ENCODE measurements at regions not wholly inside any gene's neighbourhood (a gene's known extent, or its start where the extent isn't known, plus 50 kb on each side); places are given as distances from the start of the nearest gene placed in this dataset.

DNA sequence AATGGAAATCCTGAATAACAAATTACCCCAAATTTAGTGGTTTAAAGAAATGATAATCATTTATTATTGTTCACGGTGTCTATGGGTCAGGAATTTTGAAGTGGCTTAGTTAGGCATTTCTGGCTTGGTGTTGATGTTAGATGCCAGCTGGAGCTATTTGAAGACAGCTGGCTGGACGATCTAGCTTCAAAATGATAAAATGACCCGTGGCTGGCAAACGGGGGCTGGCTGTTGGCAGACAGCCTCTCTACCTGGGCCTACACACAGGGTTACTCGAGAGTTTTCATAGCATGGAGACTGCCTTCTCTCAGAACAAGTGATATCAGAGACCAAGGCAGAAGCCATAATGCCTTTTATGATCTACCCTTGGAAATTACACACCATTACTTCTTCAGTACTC lies 285.2 kb downstream of the METTL15 start:
- Mint-ChIP-seq H3K36me3 (ENCODE audit: low read depth) (no peaks in the 10 kb centered on the region), H3K4me1 (no peaks in the 10 kb centered on the region), H3K27ac (no peak overlapping the region), H3K9me3 (peaks cover 2% of the 10 kb centered on the region), H3K27me3 (no peaks in the 10 kb centered on the region), H3K4me3 (no peak overlapping the region)
- ATAC-seq (ENCODE audit: low read depth) (no peak), DNase-seq (no peak)
- CTCF ChIA-PET, result no interaction called here
- POLR2A ChIA-PET, result no interaction called here
- intact Hi-C loops (cut with micrococcal nuclease), result no loop called here
- TF ChIP-seq, protein P1, sequence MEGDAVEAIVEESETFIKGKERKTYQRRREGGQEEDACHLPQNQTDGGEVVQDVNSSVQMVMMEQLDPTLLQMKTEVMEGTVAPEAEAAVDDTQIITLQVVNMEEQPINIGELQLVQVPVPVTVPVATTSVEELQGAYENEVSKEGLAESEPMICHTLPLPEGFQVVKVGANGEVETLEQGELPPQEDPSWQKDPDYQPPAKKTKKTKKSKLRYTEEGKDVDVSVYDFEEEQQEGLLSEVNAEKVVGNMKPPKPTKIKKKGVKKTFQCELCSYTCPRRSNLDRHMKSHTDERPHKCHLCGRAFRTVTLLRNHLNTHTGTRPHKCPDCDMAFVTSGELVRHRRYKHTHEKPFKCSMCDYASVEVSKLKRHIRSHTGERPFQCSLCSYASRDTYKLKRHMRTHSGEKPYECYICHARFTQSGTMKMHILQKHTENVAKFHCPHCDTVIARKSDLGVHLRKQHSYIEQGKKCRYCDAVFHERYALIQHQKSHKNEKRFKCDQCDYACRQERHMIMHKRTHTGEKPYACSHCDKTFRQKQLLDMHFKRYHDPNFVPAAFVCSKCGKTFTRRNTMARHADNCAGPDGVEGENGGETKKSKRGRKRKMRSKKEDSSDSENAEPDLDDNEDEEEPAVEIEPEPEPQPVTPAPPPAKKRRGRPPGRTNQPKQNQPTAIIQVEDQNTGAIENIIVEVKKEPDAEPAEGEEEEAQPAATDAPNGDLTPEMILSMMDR (IDR thresholded peaks at IDR 0.05), result no peak

DNA sequence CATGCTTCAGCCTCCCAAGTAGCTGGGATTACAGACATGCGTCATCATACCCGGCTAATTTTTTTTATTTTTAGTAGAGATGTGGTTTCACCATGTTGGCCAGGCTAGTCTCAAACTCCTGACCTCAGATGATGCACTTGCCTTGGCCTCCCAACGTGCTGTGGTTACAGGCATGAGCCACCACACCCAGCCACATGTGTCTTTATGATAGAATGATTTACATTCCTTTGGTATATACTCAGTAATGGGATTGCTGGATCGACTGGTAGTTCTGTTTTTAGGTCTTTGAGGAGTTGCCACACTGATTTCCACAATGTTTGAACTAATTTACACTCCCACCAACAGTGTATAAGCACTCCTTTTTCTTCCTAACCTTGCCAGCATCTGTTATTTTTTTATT lies 276.2 kb downstream of the METTL15 start:
- H3K9me3 Mint-ChIP-seq, result peaks cover 14% of the 10 kb centered on the region
- no peaks in the 10 kb centered on the region for H3K36me3 Mint-ChIP-seq (ENCODE audit: low read depth)
- no peak overlapping the region for H3K4me3 Mint-ChIP-seq
- ChIA-PET POLR2A (no interaction called here), CTCF (no interaction called here)
- TF ChIP-seq, protein P1 (IDR thresholded peaks at IDR 0.05), result no peak
- no peak for ATAC-seq (ENCODE audit: low read depth)
- intact Hi-C loops (cut with micrococcal nuclease), result no loop called here
- H3K27me3 Mint-ChIP-seq, result no peaks in the 10 kb centered on the region
- H3K4me1 Mint-ChIP-seq, result no peaks in the 10 kb centered on the region
- H3K27ac Mint-ChIP-seq, result no peak overlapping the region
- DNase-seq, result no peak

DNA sequence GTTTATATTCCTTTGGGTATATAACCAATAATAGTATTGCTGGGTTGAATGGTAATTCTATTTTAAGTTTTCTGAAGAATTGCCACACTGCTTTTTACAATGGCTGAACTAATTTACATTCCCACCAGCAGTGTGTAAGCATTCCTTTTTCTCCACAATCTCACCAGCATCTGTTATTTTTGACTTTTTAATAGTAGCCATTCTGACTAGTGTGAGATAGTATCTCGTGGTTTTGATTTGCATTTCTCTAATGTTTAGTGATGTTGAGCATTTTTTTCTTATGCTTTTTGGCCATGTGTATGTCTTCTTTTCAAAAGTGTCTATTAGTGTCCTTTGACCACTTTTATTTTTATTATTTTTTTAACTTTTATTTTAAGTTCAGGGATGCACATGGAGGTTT lies 275.3 kb downstream of the METTL15 start:
- ChIA-PET CTCF (no interaction called here), POLR2A (no interaction called here)
- intact Hi-C loops (cut with micrococcal nuclease), result no loop called here
- Mint-ChIP-seq H3K36me3 (ENCODE audit: low read depth) (no peaks in the 10 kb centered on the region), H3K27ac (no peak overlapping the region), H3K9me3 (peaks cover 14% of the 10 kb centered on the region), H3K27me3 (no peaks in the 10 kb centered on the region), H3K4me1 (no peaks in the 10 kb centered on the region), H3K4me3 (no peak overlapping the region)
- no peak for DNase-seq
- TF ChIP-seq, protein P1 (IDR thresholded peaks at IDR 0.05), result no peak
- ATAC-seq (ENCODE audit: low read depth), result no peak
